ENCODE measurements at regions not wholly inside any gene's neighbourhood (a gene's known extent, or its start where the extent isn't known, plus 50 kb on each side); places are given as distances from the start of the nearest gene placed in this dataset.

GRCh38 chr4:57490520-57491255, 380.5 kb upstream of the IGFBP7 start:
- in situ Hi-C loops (cut with HindIII; ENCODE audit: low sequenced_read_pairs): no loop called here
- TF ChIP-seq CTCF (IDR thresholded peaks at IDR 0.05; ENCODE audit: low read depth, low read length): no peak
- peak; percentile 22 for DNase-seq (ENCODE audit: low read depth, low spot score)

DNA sequence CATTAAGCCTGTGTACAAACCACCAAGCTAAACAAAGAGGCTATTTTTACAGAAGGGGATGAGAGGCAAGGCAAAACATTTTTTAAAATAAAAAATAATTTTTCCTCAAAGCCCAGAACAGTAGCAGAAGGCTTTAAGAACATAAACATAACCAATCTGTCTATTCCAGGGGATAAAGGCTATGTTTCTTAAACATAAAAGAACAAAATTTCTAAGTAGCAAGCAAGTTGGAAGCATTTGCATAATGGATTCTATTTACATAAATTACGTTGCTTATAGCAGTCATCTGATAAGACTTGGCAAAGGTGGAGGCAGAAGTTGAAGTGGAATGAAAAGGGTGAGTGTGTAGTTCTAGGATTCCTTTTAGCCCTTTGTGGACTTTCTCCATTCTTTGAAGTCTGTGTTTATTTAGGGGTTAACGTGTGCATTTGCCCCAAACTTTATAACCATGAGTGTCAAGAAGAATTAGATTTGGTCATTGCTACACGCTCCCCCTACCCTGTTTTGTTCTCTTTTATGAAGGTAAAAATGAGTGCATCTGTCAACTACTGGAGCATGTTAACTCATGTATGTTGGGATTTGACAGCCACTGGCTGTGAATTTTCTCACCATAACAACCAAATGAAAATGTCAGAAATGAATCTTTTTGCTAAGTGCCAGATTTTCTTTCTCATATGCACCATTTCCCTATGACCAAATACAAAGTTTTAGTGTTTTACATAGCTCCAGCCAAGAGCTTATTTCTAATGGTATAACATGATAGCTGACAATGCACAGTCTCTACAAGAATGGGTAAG, 378.4 kb upstream of the IGFBP7 start:
- no peak overlapping the region for H3K4me3 ChIP-seq (ENCODE audit: low read depth, low read length)
- DNase-seq (ENCODE audit: low read depth, low spot score): no peak
- in situ Hi-C loops (cut with HindIII; ENCODE audit: low sequenced_read_pairs): no loop called here
- TF ChIP-seq CTCF (IDR thresholded peaks at IDR 0.05; ENCODE audit: low read depth, low read length): no peak

More at GRCh38 chr4:57490520-57491255, 380.5 kb upstream of the IGFBP7 start:
- H3K4me3 ChIP-seq (ENCODE audit: low read depth, low read length): no peak overlapping the region

DNA sequence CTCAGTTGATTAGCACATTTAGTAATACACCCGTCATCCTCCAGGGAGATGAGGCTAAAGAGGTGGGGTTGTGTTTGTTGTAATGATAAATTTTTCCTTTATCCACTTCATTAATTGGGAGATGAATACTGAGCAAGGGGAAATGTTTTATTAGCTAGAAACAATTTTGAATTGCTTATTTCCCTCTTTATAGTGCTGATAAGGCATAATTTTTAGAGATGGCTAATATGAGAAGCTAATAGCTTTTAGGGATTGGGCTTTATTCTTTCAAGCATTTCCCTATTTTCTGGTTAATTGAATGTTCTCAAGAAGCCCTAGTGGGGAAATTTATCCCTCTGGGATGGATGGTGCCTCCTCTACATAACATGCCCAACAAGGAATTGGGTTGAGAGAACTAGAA, 365.2 kb upstream of the IGFBP7 start:
- no peak for TF ChIP-seq CTCF (IDR thresholded peaks at IDR 0.05; ENCODE audit: low read depth, low read length)
- DNase-seq (ENCODE audit: low read depth, low spot score): no peak
- in situ Hi-C loops (cut with HindIII; ENCODE audit: low sequenced_read_pairs): no loop called here
- H3K4me3 ChIP-seq (ENCODE audit: low read depth, low read length): no peak overlapping the region

GRCh38 chr4:57465321-57466056, 355.3 kb upstream of the IGFBP7 start:
- in situ Hi-C loops (cut with HindIII; ENCODE audit: low sequenced_read_pairs): no loop called here
- H3K4me3 ChIP-seq (ENCODE audit: low read depth, low read length): no peak overlapping the region
- DNase-seq (ENCODE audit: low read depth, low spot score): no peak
- no peak for TF ChIP-seq CTCF (IDR thresholded peaks at IDR 0.05; ENCODE audit: low read depth, low read length)

- DNase-seq (ENCODE audit: low read depth, low spot score): no peak
- TF ChIP-seq CTCF (IDR thresholded peaks at IDR 0.05; ENCODE audit: low read depth, low read length): no peak
- in situ Hi-C loops (cut with HindIII; ENCODE audit: low sequenced_read_pairs): no loop called here
- H3K4me3 ChIP-seq (ENCODE audit: low read depth, low read length): no peak overlapping the region
These were observed 352.7 kb upstream of the IGFBP7 start for GRCh38 chr4:57462843-57463242.

DNA sequence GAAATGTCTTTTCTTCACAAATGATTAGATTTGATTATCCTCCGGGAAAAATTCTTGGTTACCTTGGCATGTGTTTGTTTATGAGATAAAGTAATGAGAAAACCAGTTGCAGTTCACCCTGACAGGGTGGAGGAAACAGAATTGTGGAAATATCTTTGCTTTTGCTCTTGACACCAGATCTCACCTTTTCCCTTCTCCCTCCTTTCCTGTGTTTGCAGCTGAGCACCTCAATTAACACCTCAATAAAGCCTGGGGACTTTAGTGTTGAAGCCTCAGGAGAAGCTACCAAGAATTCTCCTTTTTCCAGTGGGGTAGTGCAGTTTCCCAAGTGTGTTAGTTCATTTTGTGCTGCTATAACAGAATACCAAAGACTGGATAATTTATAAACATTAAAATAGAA, 350.8 kb upstream of the IGFBP7 start:
- DNase-seq (ENCODE audit: low read depth, low spot score): no peak
- no peak for TF ChIP-seq CTCF (IDR thresholded peaks at IDR 0.05; ENCODE audit: low read depth, low read length)
- no peak overlapping the region for H3K4me3 ChIP-seq (ENCODE audit: low read depth, low read length)
- in situ Hi-C loops (cut with HindIII; ENCODE audit: low sequenced_read_pairs): no loop called here
